ENCODE measurements at regions not wholly inside any gene's neighbourhood (a gene's known extent, or its start where the extent isn't known, plus 50 kb on each side); places are given as distances from the start of the nearest gene placed in this dataset.

DNA sequence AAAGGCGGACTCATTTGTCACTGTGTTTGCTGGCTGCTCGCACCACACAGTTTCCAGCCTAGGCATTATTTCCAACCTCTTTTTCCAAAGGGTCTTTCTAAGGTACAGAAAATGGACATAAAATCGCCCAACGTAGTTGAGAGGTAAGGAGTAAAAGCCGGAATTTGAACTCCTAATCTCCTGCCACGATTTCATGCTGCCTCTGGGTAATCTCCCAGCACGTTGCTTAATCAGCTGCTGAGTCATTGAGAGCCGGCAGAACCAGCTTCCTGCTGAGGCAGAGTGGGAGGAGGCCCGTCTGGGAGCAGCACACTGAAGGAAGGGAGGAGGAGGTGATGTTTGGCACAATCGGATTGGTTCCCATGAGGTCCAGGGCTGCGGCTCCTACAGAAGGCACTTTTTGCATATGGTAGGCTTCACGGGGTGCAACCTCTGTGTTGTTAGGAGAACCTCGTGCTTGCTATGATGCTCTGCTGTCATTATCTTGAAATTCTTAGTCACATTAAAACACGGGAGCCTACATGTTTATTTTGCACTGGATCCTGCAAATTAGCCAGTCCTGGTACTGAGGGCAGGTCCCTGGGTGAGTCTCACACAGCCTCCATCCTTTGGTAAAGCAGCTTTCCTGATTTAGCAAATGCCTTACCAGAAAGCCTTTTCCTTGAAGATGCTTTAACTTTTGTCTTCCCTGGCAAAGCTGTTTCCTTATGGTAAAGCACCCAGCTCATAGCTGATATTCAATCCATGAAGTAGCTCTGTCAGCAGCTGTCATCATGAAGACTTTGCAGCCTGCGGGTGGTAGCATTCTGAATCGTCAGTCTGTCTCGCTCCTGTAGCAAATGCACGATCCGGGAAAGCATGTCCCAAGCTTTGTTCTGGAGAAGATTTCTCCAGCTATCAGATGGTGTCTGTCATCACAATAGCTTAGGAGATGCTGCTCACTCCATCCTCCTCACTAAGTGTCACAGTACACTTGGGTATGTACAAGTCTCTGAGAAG is 191.6 kb upstream of the MSX2 start:
- 18% methylated on average over 19 of the region's 19 CpGs for WGBS (ENCODE audit: insufficient coverage, insufficient replicate concordance, low lambda C conversion rate, missing lambda C conversion rate)
- no peak for ATAC-seq
- H2AFZ ChIP-seq (ENCODE audit: control insufficient read depth, low read depth, low read length), result no peak overlapping the region

DNA sequence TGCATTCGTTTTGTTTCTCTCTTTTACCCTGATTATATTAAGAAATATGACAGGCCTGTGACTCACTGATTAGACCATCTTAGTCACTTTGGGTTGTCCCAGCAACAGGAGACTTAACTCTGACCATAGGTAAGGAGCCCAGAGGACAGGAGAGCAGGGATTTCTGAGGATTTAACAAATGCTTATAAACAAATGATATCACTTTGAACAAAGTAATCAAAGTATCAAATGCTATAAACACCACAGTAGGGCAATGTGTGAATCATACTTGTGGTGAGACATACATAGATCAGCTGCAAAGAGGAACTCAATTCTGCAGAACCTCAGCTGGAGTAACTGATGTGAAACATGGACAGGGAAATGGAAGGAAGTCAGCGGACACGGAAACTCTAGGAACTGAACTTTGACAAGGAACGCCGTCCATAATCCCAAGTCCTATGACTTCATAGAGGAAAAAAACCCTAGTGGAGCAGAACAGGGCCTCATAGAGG is 190.6 kb upstream of the MSX2 start:
- Histone ChIP-seq H3K36me3 (ENCODE audit: control insufficient read depth in 2 of 2, insufficient read depth in 2 of 2, low read length in 1 of 2) (no peaks in the 10 kb centered on the region), H4K20me1 (ENCODE audit: control insufficient read depth, insufficient read depth) (no peaks in the 10 kb centered on the region), H3K4me3 (no peak overlapping the region), H2AFZ (ENCODE audit: control insufficient read depth, low read depth, low read length) (no peak overlapping the region), H3K9ac (ENCODE audit: control insufficient read depth, insufficient read depth, low read length) (no peak overlapping the region), H3K27me3 (replicated peaks in 1 of 2; ENCODE audit: control insufficient read depth in 2 of 2, insufficient read depth in 2 of 2, low read length in 1 of 2) (no peaks in the 10 kb centered on the region; a peak in 2 of 4 replicates), H3K9me3 (replicated peaks; ENCODE audit: control insufficient read depth, insufficient read depth, low read length) (no peaks in the 10 kb centered on the region), H3K4me1 (ENCODE audit: control insufficient read depth, insufficient read depth, low read length) (no peaks in the 10 kb centered on the region), H3K79me2 (ENCODE audit: control insufficient read depth, insufficient read depth, low read length) (no peaks in the 10 kb centered on the region), H3K4me2 (ENCODE audit: control insufficient read depth, insufficient read depth) (no peak overlapping the region), H3K27ac (ENCODE audit: control insufficient read depth, insufficient read depth) (no peak overlapping the region)
- TF ChIP-seq NRF1 (conservative IDR thresholded peaks at IDR 0.05; ENCODE audit: low read depth, low read length) (no peak), NBN (IDR thresholded peaks at IDR 0.05) (no peak), CHD2 (IDR thresholded peaks at IDR 0.05; ENCODE audit: borderline replicate concordance, low read depth, low read length) (no peak), MEF2B (IDR thresholded peaks at IDR 0.05; ENCODE audit: partially characterized antibody, poor library complexity, severe bottlenecking) (no peak), TCF7 (IDR thresholded peaks at IDR 0.05; ENCODE audit: borderline replicate concordance) (no peak)
- TF ChIP-seq, protein P1, sequence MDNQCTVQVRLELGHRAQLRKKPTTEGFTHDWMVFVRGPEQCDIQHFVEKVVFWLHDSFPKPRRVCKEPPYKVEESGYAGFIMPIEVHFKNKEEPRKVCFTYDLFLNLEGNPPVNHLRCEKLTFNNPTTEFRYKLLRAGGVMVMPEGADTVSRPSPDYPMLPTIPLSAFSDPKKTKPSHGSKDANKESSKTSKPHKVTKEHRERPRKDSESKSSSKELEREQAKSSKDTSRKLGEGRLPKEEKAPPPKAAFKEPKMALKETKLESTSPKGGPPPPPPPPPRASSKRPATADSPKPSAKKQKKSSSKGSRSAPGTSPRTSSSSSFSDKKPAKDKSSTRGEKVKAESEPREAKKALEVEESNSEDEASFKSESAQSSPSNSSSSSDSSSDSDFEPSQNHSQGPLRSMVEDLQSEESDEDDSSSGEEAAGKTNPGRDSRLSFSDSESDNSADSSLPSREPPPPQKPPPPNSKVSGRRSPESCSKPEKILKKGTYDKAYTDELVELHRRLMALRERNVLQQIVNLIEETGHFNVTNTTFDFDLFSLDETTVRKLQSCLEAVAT (IDR thresholded peaks at IDR 0.05), result no peak
- no TSS peak for BruUV-seq (replicated peaks)
- in situ Hi-C loops (cut with MboI), result no loop called here
- ATAC-seq (no peak), FAIRE-seq (no peak), DNase-seq (ENCODE audit: low read depth, low spot score) (no peak)
- SMC1A ChIA-PET (ENCODE audit: uncharacterized antibody, unreplicated experiment), result no interaction called here
- CTCF ChIA-PET, result no interaction called here
- 23% methylated on average over 5 of the region's 5 CpGs for WGBS (ENCODE audit: insufficient coverage, insufficient replicate concordance, low lambda C conversion rate, missing lambda C conversion rate)
- POLR2A ChIA-PET, result no interaction called here
- intact Hi-C loops (cut with micrococcal nuclease; ENCODE audit: unreplicated experiment), result no loop called here
- RAD21 ChIA-PET (ENCODE audit: unreplicated experiment), result no interaction called here

More for the DNA sequence above, 191.6 kb upstream of the MSX2 start:
- no peak overlapping the region for H3K9ac ChIP-seq (ENCODE audit: control insufficient read depth, insufficient read depth, low read length)
- no TSS peak for BruUV-seq (replicated peaks)
- no peak overlapping the region for H3K4me3 ChIP-seq
- no peaks in the 10 kb centered on the region for H3K9me3 ChIP-seq (replicated peaks; ENCODE audit: control insufficient read depth, insufficient read depth, low read length)
- no peaks in the 10 kb centered on the region for H4K20me1 ChIP-seq (ENCODE audit: control insufficient read depth, insufficient read depth)
- H3K4me1 ChIP-seq (ENCODE audit: control insufficient read depth, insufficient read depth, low read length), result no peaks in the 10 kb centered on the region
- RAD21 ChIA-PET (ENCODE audit: unreplicated experiment), result no interaction called here
- no peak overlapping the region for H3K27ac ChIP-seq (ENCODE audit: control insufficient read depth, insufficient read depth)
- POLR2A ChIA-PET, result no interaction called here
- CTCF ChIA-PET, result no interaction called here
- FAIRE-seq (no peak), DNase-seq (ENCODE audit: low read depth, low spot score) (no peak)
- in situ Hi-C loops (cut with MboI), result no loop called here
- no peak for TF ChIP-seq NR2F1 (conservative IDR thresholded peaks at IDR 0.05)
- no peak for TF ChIP-seq ZNF217 (IDR thresholded peaks at IDR 0.05)
- TF ChIP-seq CBX3 (IDR thresholded peaks at IDR 0.05; ENCODE audit: borderline replicate concordance, low read depth), result no peak
- TF ChIP-seq MEF2B (IDR thresholded peaks at IDR 0.05; ENCODE audit: partially characterized antibody, poor library complexity, severe bottlenecking), result no peak
- TF ChIP-seq TCF12 (IDR thresholded peaks at IDR 0.05; ENCODE audit: low read depth, low read length), result no peak
- no peaks in the 10 kb centered on the region; a peak in 2 of 4 replicates for H3K27me3 ChIP-seq (replicated peaks in 1 of 2; ENCODE audit: control insufficient read depth in 2 of 2, insufficient read depth in 2 of 2, low read length in 1 of 2)
- intact Hi-C loops (cut with micrococcal nuclease; ENCODE audit: unreplicated experiment), result no loop called here
- H3K36me3 ChIP-seq (ENCODE audit: control insufficient read depth in 2 of 2, insufficient read depth in 2 of 2, low read length in 1 of 2), result no peaks in the 10 kb centered on the region
- SMC1A ChIA-PET (ENCODE audit: uncharacterized antibody, unreplicated experiment), result no interaction called here
- no peak overlapping the region for H3K4me2 ChIP-seq (ENCODE audit: control insufficient read depth, insufficient read depth)
- H3K79me2 ChIP-seq (ENCODE audit: control insufficient read depth, insufficient read depth, low read length), result no peaks in the 10 kb centered on the region

Measured in GM12878 (cell line).